IPS-NIHi11 (cell line): ENCODE measurements at regions not wholly inside any gene's neighbourhood (a gene's known extent, or its start where the extent isn't known, plus 50 kb on each side); places are given as distances from the start of the nearest gene placed in this dataset.
A peak's percentile ranks its signal among the peaks of the same experiment; 100 is the strongest.

Source experiments
- DNase-seq: peaks from one replicate; pipeline ENCODE4 v3.0.0; 2012; ENCODE audit warnings: mixed read lengths, low spot score

GRCh38 chr19:46944918-46945628 is 74.6 kb upstream of the NPAS1 start:
- DNase-seq = peak; percentile 81

- DNase-seq = no peak
Measured at GRCh38 chr19:46945694-46946489, 73.7 kb upstream of the NPAS1 start.

GRCh38 chr19:46946611-46947238 is 72.9 kb upstream of the NPAS1 start:
- DNase-seq = no peak

- no peak for DNase-seq
Measured at GRCh38 chr19:46947866-46948265, 71.8 kb upstream of the NPAS1 start.

- DNase-seq = no peak
Measured at GRCh38 chr19:46950526-46951170, 69.0 kb upstream of the NPAS1 start.

GRCh38 chr19:46951171-46951986 is 68.3 kb upstream of the NPAS1 start:
- DNase-seq = no peak

GRCh38 chr19:46952874-46953273 is 66.8 kb upstream of the NPAS1 start:
- no peak for DNase-seq

- DNase-seq = no peak
Measured at GRCh38 chr19:46953955-46954501, 65.6 kb upstream of the NPAS1 start.

GRCh38 chr19:46954502-46954992 is 65.1 kb upstream of the NPAS1 start:
- no peak for DNase-seq

- DNase-seq = no peak
Measured at GRCh38 chr19:46954993-46955812, 64.4 kb upstream of the NPAS1 start.

- no peak for DNase-seq
Measured at GRCh38 chr19:46955813-46956371, 63.7 kb upstream of the NPAS1 start.

- DNase-seq = no peak
Measured at GRCh38 chr19:46958532-46958931, 61.1 kb upstream of the NPAS1 start.

- DNase-seq = no peak
Measured at GRCh38 chr19:46959894-46960556, 59.6 kb upstream of the NPAS1 start.

- no peak for DNase-seq
Measured at GRCh38 chr19:46962030-46962570, 57.5 kb upstream of the NPAS1 start.

- no peak for DNase-seq
Measured at GRCh38 chr19:46963093-46963734, 56.4 kb upstream of the NPAS1 start.

GRCh38 chr19:46967578-46968032 is 52.0 kb upstream of the NPAS1 start:
- no peak for DNase-seq
